Cardiac fibroblast (primary cell): ENCODE measurements at regions not wholly inside any gene's neighbourhood (a gene's known extent, or its start where the extent isn't known, plus 50 kb on each side); places are given as distances from the start of the nearest gene placed in this dataset.

Source experiments
- DNase-seq, 2 donors: peaks; one replicate each; pipeline versions ENCODE4 v3.0.0 to v3.0.0-alpha.2; 2010; ENCODE audit warnings: low read depth in 2 of 2
- H3K4me3 ChIP-seq, 2 donors: replicated peaks in 1 of 2; 1 replicate in 1 of 2; 2 replicates in 1 of 2; pipeline ENCODE4 v1.5.1; 2011; ENCODE audit warnings: low read depth in 2 of 2, low read length in 2 of 2, mild to moderate bottlenecking in 2 of 2, moderate library complexity in 1 of 2
- TF ChIP-seq, protein P1 (sequence below): IDR thresholded peaks from one replicate; pipeline ENCODE4 v1.5.1; 2011; ENCODE audit warnings: low read depth, mild to moderate bottlenecking, low read length, inconsistent platforms

DNA sequence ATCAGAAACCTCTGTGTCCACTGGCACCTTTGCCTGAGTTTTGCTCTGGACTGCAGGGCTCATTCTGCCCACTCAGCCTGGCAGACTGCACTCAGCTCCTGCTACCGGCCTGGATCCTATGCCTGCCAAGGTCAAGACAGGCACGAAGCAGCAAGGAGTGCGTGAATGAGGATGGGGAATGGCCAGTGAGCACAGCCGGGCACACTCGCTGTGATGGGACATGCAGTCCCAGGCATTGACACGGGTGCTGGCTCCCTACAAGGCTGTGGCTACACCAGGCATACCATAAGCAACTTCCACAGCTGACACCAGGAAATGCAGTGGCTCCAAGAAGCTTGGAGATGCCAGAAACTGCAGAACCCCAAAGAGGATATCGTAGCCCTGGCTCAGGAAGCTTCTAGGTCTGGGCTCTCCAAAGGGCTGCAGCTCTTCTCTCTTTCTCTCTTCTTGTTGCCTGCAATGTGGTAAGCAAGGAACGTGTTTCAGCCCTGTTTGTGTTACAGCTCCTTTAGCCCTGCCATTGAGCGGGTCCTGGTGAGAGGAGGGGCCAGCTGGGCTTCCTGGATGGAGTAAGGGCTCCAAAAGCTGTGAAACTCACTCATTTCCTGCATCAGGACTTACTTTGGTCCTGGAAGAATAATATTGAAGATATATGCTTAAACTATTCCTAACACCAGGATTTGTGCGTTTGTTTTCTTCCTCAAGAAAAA lies 832.6 kb upstream of the SLITRK5 start:
- H3K4me3 ChIP-seq, result no peak overlapping the region
- no peak for DNase-seq
- TF ChIP-seq, protein P1, sequence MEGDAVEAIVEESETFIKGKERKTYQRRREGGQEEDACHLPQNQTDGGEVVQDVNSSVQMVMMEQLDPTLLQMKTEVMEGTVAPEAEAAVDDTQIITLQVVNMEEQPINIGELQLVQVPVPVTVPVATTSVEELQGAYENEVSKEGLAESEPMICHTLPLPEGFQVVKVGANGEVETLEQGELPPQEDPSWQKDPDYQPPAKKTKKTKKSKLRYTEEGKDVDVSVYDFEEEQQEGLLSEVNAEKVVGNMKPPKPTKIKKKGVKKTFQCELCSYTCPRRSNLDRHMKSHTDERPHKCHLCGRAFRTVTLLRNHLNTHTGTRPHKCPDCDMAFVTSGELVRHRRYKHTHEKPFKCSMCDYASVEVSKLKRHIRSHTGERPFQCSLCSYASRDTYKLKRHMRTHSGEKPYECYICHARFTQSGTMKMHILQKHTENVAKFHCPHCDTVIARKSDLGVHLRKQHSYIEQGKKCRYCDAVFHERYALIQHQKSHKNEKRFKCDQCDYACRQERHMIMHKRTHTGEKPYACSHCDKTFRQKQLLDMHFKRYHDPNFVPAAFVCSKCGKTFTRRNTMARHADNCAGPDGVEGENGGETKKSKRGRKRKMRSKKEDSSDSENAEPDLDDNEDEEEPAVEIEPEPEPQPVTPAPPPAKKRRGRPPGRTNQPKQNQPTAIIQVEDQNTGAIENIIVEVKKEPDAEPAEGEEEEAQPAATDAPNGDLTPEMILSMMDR, result no peak

DNA sequence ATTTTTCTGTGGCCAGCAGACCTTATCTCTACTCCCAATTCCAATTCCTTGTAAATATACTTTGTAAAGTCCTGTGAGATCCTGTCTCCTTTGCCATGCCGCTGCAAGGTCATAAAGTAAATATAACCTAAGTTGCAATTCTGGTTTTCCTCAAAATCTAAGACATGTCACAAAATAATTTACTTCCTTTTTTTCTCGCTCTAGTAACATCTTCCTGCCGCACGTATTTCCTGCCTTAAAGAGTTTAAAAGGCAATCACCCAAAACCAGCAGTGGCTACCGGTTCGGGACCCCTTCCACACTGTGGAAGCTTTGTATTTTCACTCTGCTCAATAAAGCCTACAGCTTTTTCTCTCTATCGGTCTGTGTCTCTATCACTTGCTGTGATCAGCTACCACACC lies 832.0 kb upstream of the SLITRK5 start:
- TF ChIP-seq, protein P1, result no peak
- H3K4me3 ChIP-seq, result no peak overlapping the region
- DNase-seq, result no peak

DNA sequence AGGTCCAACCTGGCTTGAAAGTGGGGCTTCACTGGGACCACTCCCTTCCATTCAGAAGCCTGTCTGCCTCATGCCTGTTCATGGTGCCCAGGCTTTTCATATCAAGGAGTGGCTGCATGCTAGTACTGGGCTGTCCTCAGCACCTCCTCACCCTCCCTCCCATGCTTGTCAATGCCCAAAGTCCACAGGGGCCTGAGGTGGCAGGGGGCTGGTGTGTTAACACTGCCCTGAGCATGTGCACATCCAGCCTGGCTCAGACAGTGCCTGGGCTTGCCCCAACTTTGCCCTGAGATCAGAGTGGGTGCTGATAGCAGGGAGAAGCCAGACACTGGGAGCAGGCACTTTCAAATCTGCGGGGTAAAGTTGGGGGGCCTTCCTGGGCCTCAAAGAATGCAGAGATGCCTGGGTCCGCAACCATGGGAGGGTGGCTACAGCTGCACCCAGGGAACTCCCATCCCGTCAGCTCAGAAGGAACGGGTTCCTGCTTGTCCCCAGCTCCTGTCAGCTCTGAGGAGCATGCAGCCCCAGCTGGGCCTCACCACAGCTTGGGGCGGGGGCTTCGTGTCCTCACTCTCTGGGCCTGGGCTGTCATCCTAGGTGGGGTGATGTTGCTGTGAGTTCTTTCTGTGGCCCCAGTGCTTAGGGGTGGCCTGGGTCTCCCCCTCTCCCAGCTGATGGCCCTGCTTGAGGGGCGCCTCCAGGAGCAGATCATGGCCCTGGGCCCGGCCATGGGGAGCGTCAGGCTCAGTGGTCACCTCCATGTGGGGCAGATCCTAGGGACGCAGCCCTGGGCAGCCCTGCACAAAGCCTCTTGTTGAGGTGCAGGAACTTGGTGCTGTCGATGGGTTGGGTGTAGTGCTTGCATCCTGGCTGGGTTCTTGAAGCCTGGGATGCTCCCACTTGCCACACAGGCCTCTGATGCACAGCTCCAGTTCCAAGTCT lies 830.6 kb upstream of the SLITRK5 start:
- no peak overlapping the region for H3K4me3 ChIP-seq
- DNase-seq, result no peak
- TF ChIP-seq, protein P1, result no peak

DNA sequence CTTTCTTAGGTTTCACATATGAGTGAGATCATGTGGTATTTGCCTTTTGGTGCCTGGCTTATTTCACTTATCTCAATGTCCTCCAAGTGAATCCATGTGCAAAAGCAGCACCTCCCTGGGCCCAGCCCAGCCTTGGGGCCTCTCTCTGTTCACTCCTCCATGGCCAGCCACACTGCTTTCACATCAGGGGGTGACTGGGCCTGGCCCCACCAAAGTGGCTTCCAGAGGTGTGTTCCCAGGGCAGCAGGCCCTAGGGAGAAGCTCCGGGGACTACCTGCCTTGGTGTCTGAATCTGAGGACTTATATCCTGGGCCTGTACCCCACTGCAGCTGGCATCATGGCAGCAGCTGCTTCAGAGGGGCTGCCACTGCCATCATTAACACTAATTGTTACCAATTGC lies 829.9 kb upstream of the SLITRK5 start:
- no peak overlapping the region for H3K4me3 ChIP-seq
- DNase-seq, result no peak
- TF ChIP-seq, protein P1, result no peak

DNA sequence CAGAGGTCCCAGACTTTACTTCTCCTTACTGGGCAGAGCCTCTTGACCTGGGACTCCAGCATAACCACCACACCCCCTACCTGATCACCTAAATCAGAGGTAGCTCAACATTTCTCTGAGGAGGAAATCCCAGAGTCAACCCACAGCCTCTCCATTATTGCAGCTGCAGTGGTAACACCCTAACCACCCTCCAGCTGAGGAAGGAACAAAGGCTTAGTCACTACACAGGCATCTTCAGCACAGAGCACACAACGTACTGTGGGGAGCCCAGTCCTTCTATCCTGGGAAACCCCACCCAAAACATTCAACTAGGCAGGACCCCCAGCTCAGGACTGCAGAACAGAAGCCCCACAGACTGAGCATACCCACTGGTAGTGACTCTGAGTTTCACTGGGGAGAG lies 824.7 kb upstream of the SLITRK5 start:
- DNase-seq, result no peak
- TF ChIP-seq, protein P1, result no peak
- H3K4me3 ChIP-seq, result no peak overlapping the region

DNA sequence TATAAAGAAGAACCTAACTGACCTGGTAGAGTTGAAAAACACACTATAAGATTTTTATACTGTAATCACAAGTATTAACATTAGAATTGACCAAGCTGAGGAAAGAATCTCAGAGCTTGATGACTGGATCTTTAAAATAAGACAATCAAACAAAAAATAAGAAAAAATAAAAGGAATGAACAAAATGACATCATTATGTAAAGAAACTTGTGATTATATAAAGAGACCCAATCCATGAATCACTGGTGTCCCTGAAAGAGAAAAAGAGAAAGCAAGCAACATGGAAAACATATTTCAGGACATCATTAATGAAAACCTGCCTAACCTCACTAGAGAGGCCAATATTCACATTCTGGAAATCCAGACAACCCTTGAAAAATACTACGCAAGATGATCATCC lies 822.5 kb upstream of the SLITRK5 start:
- TF ChIP-seq, protein P1, result no peak
- H3K4me3 ChIP-seq, result no peak overlapping the region
- no peak for DNase-seq
